Inflammatory macrophage treated with lipopolysaccharide for 4 hours (primary cell): ENCODE measurements at regions not wholly inside any gene's neighbourhood (a gene's known extent, or its start where the extent isn't known, plus 50 kb on each side); places are given as distances from the start of the nearest gene placed in this dataset.

Source experiments
- DNase-seq: peaks from one replicate; pipeline ENCODE4 v3.0.0-alpha.2; 2020

DNA sequence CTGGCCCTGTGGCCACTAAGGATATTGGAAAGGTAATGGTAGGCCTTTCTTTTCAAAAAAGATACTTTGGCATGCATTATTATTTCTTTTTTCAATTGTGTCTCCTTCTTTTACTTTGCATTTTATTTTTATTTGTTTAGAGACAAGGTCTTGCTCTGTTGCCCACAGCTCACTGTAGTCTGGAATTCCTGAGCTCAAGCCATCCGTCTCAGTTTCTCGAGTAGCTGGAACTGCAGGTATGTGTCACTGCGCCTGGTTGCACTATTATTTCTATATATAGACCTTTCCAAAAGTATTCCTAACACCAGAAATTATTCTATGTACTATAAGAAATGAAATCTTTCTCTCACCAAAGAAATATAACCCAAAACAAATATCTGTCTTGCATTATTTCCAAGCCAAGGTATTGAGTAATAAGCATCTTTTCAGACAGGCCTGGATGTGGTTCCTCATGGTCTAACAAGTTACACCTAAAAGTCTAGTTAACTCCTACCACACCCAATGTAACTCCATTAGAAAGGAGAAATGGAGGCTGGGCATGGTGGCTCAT lies 500.8 kb upstream of the ANKRD30A start:
- DNase-seq = no peak

DNA sequence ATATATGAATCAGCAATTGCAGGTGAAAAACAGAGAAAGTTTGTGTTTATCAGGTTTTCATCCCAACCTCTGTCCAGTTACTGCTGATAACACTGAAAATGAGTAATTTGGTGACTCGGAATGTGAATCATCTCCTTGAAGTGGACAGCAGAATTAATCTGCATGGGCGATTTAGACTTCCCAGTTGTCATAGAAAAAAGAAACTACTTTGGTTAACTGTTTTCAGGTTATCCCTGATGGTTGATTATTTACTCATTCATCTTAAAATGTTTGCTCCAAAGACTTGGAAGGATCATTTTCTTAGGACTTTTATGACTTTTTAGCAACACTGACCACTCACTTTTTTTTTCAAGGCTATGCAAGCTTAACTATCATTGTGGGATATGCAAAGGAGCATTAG lies 504.1 kb upstream of the ANKRD30A start:
- DNase-seq = no peak

- no peak for DNase-seq
These were observed 513.0 kb upstream of the ANKRD30A start for GRCh38 chr10:36612436-36612835.

DNA sequence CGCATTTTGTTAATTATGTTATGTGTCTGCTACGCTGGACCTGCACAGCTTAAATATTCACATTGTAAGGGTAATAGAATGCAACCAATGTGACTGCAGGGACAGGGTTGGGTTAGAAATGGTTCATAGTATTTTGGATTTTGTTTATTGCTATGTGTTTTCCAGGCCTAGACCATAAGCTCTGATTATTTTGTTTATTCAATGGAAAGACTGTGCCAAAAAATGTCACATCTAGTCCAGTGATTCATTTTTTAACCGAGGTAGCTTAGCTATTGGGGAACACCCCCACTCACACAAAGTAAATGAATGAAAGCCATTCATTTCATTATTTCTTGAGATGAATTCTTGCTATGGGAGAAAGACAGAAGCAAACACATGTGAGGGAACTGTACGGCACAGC lies 516.5 kb upstream of the ANKRD30A start:
- DNase-seq = no peak

GRCh38 chr10:36608251-36608650 lies 517.1 kb upstream of the ANKRD30A start:
- DNase-seq = no peak

- no peak for DNase-seq
These were observed 519.1 kb upstream of the ANKRD30A start for GRCh38 chr10:36606234-36606839.

DNA sequence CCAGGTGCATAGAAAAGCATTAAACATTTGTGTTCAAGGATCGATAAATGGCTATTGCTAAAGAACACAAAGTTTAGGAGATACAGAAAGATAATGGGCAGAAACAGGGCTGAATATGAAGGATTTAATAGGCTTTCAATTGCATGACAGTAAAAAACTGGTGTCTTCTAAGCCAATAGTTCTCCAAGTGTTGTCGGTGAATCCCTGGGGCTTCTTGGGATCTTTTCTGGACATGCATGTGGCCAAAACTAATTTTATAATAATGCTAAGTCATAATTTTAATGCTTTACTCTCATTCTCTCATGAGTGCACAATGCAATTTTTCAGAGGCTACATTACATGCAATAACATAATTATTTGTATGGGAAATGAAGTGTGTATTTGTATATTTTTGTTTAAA lies 521.1 kb upstream of the ANKRD30A start:
- no peak for DNase-seq

GRCh38 chr10:36603688-36604087 lies 521.7 kb upstream of the ANKRD30A start:
- DNase-seq = no peak

- DNase-seq = no peak
These were observed 523.0 kb upstream of the ANKRD30A start for GRCh38 chr10:36602374-36602773.

GRCh38 chr10:36597756-36598320 lies 527.6 kb upstream of the ANKRD30A start:
- DNase-seq = no peak

DNA sequence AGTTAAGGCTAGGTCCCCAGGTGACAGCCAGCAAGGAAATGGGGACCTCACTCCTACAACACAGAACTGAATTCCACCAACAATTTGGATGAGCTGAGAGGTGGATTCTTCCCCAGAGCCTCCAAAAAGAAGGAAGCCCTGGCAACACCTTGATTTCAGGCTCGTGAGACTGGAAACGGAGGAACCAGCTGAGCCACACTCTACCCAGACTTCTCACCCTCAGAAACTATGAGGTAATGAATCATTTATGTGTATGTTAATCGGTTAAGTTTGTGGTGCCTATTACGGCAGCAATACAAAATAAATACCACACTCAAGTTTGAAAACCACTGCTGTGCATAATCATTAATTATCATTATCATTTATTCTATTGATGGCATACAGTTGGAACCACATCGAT lies 532.4 kb upstream of the ANKRD30A start:
- DNase-seq = no peak

- DNase-seq = no peak
These were observed 534.0 kb upstream of the ANKRD30A start for GRCh38 chr10:36591436-36591835.

DNA sequence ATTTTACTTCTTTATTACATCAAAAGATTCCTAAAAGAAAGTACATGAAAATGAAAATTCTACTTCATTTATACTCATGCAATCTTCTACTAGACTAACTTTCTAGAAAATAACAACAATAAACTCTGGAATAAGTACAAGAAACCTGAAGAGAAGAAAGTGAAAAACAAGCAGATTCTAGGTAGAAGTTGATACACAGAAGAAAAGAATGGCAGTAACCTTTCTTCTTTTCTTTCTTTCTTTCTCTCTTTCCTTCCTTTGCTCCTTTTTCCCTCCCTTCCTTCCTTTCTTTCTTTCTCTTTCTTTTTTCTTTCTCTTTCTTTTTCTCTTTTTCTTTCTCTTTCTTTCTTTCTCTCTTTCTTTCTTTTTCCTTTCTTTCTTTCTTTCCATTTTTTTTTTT lies 541.7 kb upstream of the ANKRD30A start:
- DNase-seq = no peak

- no peak for DNase-seq
These were observed 544.2 kb upstream of the ANKRD30A start for GRCh38 chr10:36581237-36581636.

DNA sequence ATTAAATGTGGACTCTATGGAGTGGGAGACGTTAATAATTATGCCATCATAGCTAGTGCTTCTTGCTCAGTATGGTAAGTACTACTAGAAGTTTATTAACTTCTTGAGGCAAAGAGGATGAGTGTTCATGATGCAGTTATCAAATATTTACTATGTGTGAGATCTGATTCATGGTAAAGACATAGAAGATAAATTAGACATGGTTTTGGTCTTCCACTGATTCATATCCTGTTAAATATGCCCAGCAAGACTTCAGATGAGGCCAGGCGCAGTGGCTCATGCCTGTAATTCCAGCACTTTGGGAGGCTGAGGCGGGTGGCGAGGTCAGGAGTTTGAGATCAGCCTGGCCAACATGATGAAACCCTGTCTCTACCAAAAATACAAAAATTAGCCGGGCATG lies 547.1 kb upstream of the ANKRD30A start:
- DNase-seq = no peak

- DNase-seq = no peak
These were observed 548.3 kb upstream of the ANKRD30A start for GRCh38 chr10:36577126-36577525.

- no peak for DNase-seq
These were observed 551.2 kb upstream of the ANKRD30A start for GRCh38 chr10:36574207-36574606.

GRCh38 chr10:36573246-36573645 lies 552.2 kb upstream of the ANKRD30A start:
- no peak for DNase-seq

DNA sequence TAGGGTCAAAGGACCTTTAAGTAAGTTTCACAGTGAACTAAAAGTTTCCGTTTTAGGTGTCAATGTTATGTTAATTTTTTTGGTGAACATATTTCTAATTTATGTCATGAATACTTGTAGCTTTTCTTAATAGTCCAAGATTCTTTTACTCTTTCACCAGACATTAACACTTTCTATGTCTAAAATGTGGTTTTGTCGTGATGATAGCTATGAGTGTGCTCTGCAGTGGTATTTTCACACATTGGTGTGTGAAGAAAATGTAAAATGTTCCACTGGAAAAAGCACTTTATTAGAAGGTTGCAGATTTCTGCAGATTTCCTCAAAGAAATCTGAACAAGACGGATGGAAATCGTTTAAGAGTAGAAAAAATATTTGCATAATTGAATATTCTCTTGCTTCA lies 561.0 kb upstream of the ANKRD30A start:
- no peak for DNase-seq

GRCh38 chr10:36559412-36560400 lies 565.7 kb upstream of the ANKRD30A start:
- DNase-seq = no peak

DNA sequence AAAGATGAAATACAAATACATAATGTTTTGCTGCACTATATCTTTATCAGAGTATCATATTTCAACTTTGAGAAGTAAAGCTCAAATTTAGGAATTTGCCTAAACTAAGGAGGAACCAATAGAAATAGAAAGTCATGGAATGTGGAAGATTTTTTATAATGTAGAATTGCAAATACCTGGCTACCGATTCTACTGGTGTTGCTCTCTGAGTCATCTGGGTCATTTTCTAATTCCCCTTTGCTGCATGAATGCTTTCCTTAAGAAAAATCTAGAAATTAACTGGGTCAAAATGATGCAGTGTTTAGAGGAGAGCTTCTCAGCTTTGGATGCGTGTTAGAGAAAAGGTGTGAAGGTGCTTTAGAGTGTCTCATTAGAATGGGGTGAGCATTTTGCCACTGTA lies 568.9 kb upstream of the ANKRD30A start:
- no peak for DNase-seq

- no peak for DNase-seq
These were observed 570.4 kb upstream of the ANKRD30A start for GRCh38 chr10:36555036-36555435.

- no peak for DNase-seq
These were observed 577.4 kb upstream of the ANKRD30A start for GRCh38 chr10:36547965-36548364.

- no peak for DNase-seq
These were observed 582.9 kb upstream of the ANKRD30A start for GRCh38 chr10:36542493-36542892.
